HG02763 (cell line): ENCODE measurements at regions not wholly inside any gene's neighbourhood (a gene's known extent, or its start where the extent isn't known, plus 50 kb on each side); places are given as distances from the start of the nearest gene placed in this dataset.
"Not testable (repeated sequence)": the region's sequence is repeated elsewhere in the genome, so short reads cannot be mapped to it uniquely, and the experiment has no call there.

Source experiments
- ATAC-seq: cut with Tn5 transposase; IDR thresholded peaks from one replicate; pipeline ENCODE4 v1.9.1; 2021; ENCODE audit warnings: mild to moderate bottlenecking, moderate library complexity; ENCODE audit not compliant: unreplicated experiment

GRCh38 chrX:40996886-40997530 lies 88.2 kb upstream of the USP9X start:
- no peak for ATAC-seq

GRCh38 chrX:40998123-40998522 lies 87.1 kb upstream of the USP9X start:
- ATAC-seq = no peak

GRCh38 chrX:41001327-41001726 lies 83.9 kb upstream of the USP9X start:
- no peak for ATAC-seq

- ATAC-seq = no peak
These were observed 83.2 kb upstream of the USP9X start for GRCh38 chrX:41002026-41002425.

GRCh38 chrX:41003506-41004270 lies 81.6 kb upstream of the USP9X start:
- ATAC-seq = no peak

- ATAC-seq = no peak
These were observed 79.7 kb upstream of the USP9X start for GRCh38 chrX:41005445-41005992.

GRCh38 chrX:41009850-41010846 lies 75.1 kb upstream of the USP9X start:
- ATAC-seq = no peak

GRCh38 chrX:41014776-41015360 lies 70.4 kb upstream of the USP9X start:
- no peak for ATAC-seq

- not testable (repeated sequence) for ATAC-seq
These were observed 67.5 kb upstream of the USP9X start for GRCh38 chrX:41017785-41018184.

- not testable (repeated sequence) for ATAC-seq
These were observed 66.7 kb upstream of the USP9X start for GRCh38 chrX:41018391-41019040.

GRCh38 chrX:41019041-41019392 lies 66.2 kb upstream of the USP9X start:
- ATAC-seq = no peak

GRCh38 chrX:41022566-41022965 lies 62.7 kb upstream of the USP9X start:
- no peak for ATAC-seq

- no peak for ATAC-seq
These were observed 62.1 kb upstream of the USP9X start for GRCh38 chrX:41023098-41023497.

- not testable (repeated sequence) for ATAC-seq
These were observed 60.9 kb upstream of the USP9X start for GRCh38 chrX:41024335-41024734.

GRCh38 chrX:41024755-41025154 lies 60.5 kb upstream of the USP9X start:
- ATAC-seq = no peak

GRCh38 chrX:41025926-41026701 lies 59.1 kb upstream of the USP9X start:
- ATAC-seq = no peak

GRCh38 chrX:41026702-41027078 lies 58.6 kb upstream of the USP9X start:
- no peak for ATAC-seq

- no peak for ATAC-seq
These were observed 55.9 kb upstream of the USP9X start for GRCh38 chrX:41029332-41029731.

GRCh38 chrX:41031256-41031967 lies 53.8 kb upstream of the USP9X start:
- no peak for ATAC-seq
